ENCODE measurements at regions not wholly inside any gene's neighbourhood (a gene's known extent, or its start where the extent isn't known, plus 50 kb on each side); places are given as distances from the start of the nearest gene placed in this dataset.

- WGBS, result 84% methylated on average over 7 of the region's 7 CpGs
Observed at GRCh38 chr3:171953301-171954022, 85.9 kb upstream of the FNDC3B start.

GRCh38 chr3:171954690-171955383 is 84.5 kb upstream of the FNDC3B start:
- no peak for DNase-seq (ENCODE audit: low spot score)
- H3K4me3 ChIP-seq (ENCODE audit: low read depth in 1 of 3, low read length in 3 of 3), result no peak overlapping the region
- H3K36me3 ChIP-seq (ENCODE audit: control insufficient read depth in 4 of 4, insufficient read depth in 3 of 4, low read depth in 1 of 4, low read length in 3 of 4), result no peaks in the 10 kb centered on the region
- H3K9ac ChIP-seq (ENCODE audit: low read depth in 1 of 2, low read length in 2 of 2), result no peak overlapping the region
- 65% methylated on average over 6 of the region's 6 CpGs for WGBS
- no peaks in the 10 kb centered on the region for H3K9me3 ChIP-seq (ENCODE audit: control insufficient read depth in 4 of 4, low read length in 3 of 4)
- TF ChIP-seq, protein P1, sequence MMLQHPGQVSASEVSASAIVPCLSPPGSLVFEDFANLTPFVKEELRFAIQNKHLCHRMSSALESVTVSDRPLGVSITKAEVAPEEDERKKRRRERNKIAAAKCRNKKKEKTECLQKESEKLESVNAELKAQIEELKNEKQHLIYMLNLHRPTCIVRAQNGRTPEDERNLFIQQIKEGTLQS (IDR thresholded peaks at IDR 0.05), result no peak
- TF ChIP-seq REST (IDR thresholded peaks at IDR 0.05) (no peak), MAX (IDR thresholded peaks at IDR 0.05) (no peak), SP1 (IDR thresholded peaks at IDR 0.05) (no peak), TAF1 (conservative IDR thresholded peaks at IDR 0.05) (no peak), NR2F2 (IDR thresholded peaks at IDR 0.05) (no peak)
- TF ChIP-seq, protein P2, sequence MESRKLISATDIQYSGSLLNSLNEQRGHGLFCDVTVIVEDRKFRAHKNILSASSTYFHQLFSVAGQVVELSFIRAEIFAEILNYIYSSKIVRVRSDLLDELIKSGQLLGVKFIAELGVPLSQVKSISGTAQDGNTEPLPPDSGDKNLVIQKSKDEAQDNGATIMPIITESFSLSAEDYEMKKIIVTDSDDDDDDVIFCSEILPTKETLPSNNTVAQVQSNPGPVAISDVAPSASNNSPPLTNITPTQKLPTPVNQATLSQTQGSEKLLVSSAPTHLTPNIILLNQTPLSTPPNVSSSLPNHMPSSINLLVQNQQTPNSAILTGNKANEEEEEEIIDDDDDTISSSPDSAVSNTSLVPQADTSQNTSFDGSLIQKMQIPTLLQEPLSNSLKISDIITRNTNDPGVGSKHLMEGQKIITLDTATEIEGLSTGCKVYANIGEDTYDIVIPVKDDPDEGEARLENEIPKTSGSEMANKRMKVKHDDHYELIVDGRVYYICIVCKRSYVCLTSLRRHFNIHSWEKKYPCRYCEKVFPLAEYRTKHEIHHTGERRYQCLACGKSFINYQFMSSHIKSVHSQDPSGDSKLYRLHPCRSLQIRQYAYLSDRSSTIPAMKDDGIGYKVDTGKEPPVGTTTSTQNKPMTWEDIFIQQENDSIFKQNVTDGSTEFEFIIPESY (IDR thresholded peaks at IDR 0.05), result no peak
- H3K4me1 ChIP-seq (ENCODE audit: control insufficient read depth in 4 of 4, insufficient read depth in 4 of 4, low read length in 3 of 4), result peaks cover 0 to 9% (median under 1%) of the 10 kb centered on the region in 4 donors
- no peaks in the 10 kb centered on the region for H3K27me3 ChIP-seq (ENCODE audit: control insufficient read depth in 4 of 4, insufficient read depth in 4 of 4, low read length in 3 of 4)
- no peak overlapping the region for H3K27ac ChIP-seq (ENCODE audit: low read depth in 1 of 2, low read length in 2 of 2)

More at GRCh38 chr3:171953301-171954022, 85.9 kb upstream of the FNDC3B start:
- Histone ChIP-seq H3K4me1 (ENCODE audit: control insufficient read depth in 4 of 4, insufficient read depth in 4 of 4, low read length in 3 of 4) (no peaks in the 10 kb centered on the region), H3K27ac (ENCODE audit: low read depth in 1 of 2, low read length in 2 of 2) (no peak overlapping the region), H3K9ac (ENCODE audit: low read depth in 1 of 2, low read length in 2 of 2) (no peak overlapping the region), H3K36me3 (ENCODE audit: control insufficient read depth in 4 of 4, insufficient read depth in 3 of 4, low read depth in 1 of 4, low read length in 3 of 4) (no peaks in the 10 kb centered on the region), H3K9me3 (ENCODE audit: control insufficient read depth in 4 of 4, low read length in 3 of 4) (no peaks in the 10 kb centered on the region), H3K27me3 (ENCODE audit: control insufficient read depth in 4 of 4, insufficient read depth in 4 of 4, low read length in 3 of 4) (no peaks in the 10 kb centered on the region), H3K4me3 (ENCODE audit: low read depth in 1 of 3, low read length in 3 of 3) (no peak overlapping the region)
- TF ChIP-seq GABPA (IDR thresholded peaks at IDR 0.05 in 1 of 2, conservative IDR thresholded peaks at IDR 0.05 in 1 of 2) (no peak), RAD21 (IDR thresholded peaks at IDR 0.05) (no peak), EGR1 (IDR thresholded peaks at IDR 0.05; ENCODE audit: low read depth in 2 of 2) (no peak), FOXA2 (IDR thresholded peaks at IDR 0.05) (no peak), HNF4G (IDR thresholded peaks at IDR 0.05) (no peak), MAX (IDR thresholded peaks at IDR 0.05) (no peak), RXRA (IDR thresholded peaks at IDR 0.05) (no peak), TAF1 (conservative IDR thresholded peaks at IDR 0.05) (no peak), SP1 (IDR thresholded peaks at IDR 0.05) (no peak), HNF4A (conservative IDR thresholded peaks at IDR 0.05) (no peak)
- TF ChIP-seq, protein P2 (IDR thresholded peaks at IDR 0.05), result no peak
- TF ChIP-seq, protein P1 (IDR thresholded peaks at IDR 0.05), result no peak
- no peak for DNase-seq (ENCODE audit: low spot score)
